A549 (cell line): ENCODE measurements at regions not wholly inside any gene's neighbourhood (a gene's known extent, or its start where the extent isn't known, plus 50 kb on each side); places are given as distances from the start of the nearest gene placed in this dataset.

ENCODE experiments used
- ATAC-seq, 2 experiments: fragments of 200-7000 bp in 1 of 2; fragments of >200 bp in 1 of 2; cut with Nextera tagmentation in 1 of 2; cut with Tn5 transposase in 1 of 2; 3 replicates each; pipeline versions ENCODE4 v1.8.0 to v1.9.1; 2018 to 2020; ENCODE audit warnings: mild to moderate bottlenecking in 1 of 2, moderate library complexity in 1 of 2
- CTCF ChIA-PET: fragments of 300-600 bp; sonication (Branson Sonifier 250); formaldehyde crosslinking; extraction: SDS; loops from one replicate; lab custom pipeline; 2021; ENCODE audit warnings: antibody characterized with exemption, inconsistent platforms; lab: Yijun Ruan, JAX
- POLR2A ChIA-PET: fragments of 350-600 bp; formaldehyde crosslinking; extraction: SDS; loops from one replicate; lab custom pipeline; 2021; ENCODE audit warnings: antibody characterized with exemption, inconsistent platforms; lab: Yijun Ruan, JAX
- DNase-seq, 2 experiments: peaks; one replicate each; pipeline versions ENCODE4 v3.0.0 to v3.0.0-alpha.2; 2011 to 2016; ENCODE audit warnings: low read depth in 1 of 2, low spot score in 1 of 2
- FAIRE-seq: peaks from 2 replicates; lab custom pipeline; 2011; peaks lifted over from hg19 to GRCh38; lab: Jason Lieb, UNC
- H3K27ac ChIP-seq, 2 experiments: fragments of >200 bp; sonication (Bioruptor Twin); formaldehyde crosslinking; 3 replicates each; pipeline ENCODE4 v1.5.1; 2016 to 2017
- H3K4me1 ChIP-seq: fragments of >200 bp; sonication (Bioruptor Twin); formaldehyde crosslinking; 3 replicates; pipeline ENCODE4 v1.6.1; 2016
- H3K4me2 ChIP-seq: fragments of >200 bp; sonication (Bioruptor Twin); formaldehyde crosslinking; 3 replicates; pipeline ENCODE4 v1.6.1; 2016
- H3K4me3 ChIP-seq: fragments of >200 bp; sonication (Bioruptor Twin); formaldehyde crosslinking; 3 replicates; pipeline ENCODE4 v1.5.1; 2016
- H3K9me3 ChIP-seq: fragments of >200 bp; sonication (Bioruptor Twin); formaldehyde crosslinking; 3 replicates; pipeline ENCODE4 v1.6.1; 2016
- ATOH8 ChIP-seq: fragments of 250-450 bp; sonication (Bioruptor Pico); IDR thresholded peaks from 2 replicates; pipeline ENCODE4 v1.5.0; 2020; ENCODE audit warnings: low read depth, mild to moderate bottlenecking, moderate library complexity
- BCL3 ChIP-seq: fragments of >200 bp; sonication (Bioruptor Twin); formaldehyde crosslinking; IDR thresholded peaks from 3 replicates; pipeline ENCODE4 v1.6.1; 2016
- CHD4 ChIP-seq: fragments of 200-600 bp; sonication (generic); IDR thresholded peaks from 2 replicates; pipeline ENCODE4 v1.6.1; 2016; ENCODE audit warnings: antibody characterized with exemption, mild to moderate bottlenecking, borderline replicate concordance
- CTCF ChIP-seq: fragments of >200 bp; sonication (Bioruptor Twin); formaldehyde crosslinking; IDR thresholded peaks from 3 replicates; pipeline ENCODE4 v1.5.1; 2016
- E2F6 ChIP-seq: IDR thresholded peaks from 2 replicates; pipeline ENCODE4 v1.6.1; 2012; ENCODE audit warnings: low read depth, borderline replicate concordance
- EHF ChIP-seq: fragments of 250-450 bp; sonication (Bioruptor Pico); IDR thresholded peaks from 2 replicates; pipeline ENCODE4 v1.5.0; 2020; ENCODE audit warnings: mild to moderate bottlenecking
- EHMT2 ChIP-seq: fragments of 200-600 bp; sonication (generic); IDR thresholded peaks from 2 replicates; pipeline ENCODE4 v1.6.1; 2016; ENCODE audit warnings: antibody characterized with exemption, low read depth, mild to moderate bottlenecking, moderate library complexity
- EP300 ChIP-seq, 2 experiments: fragments of >200 bp; sonication (Bioruptor Twin); formaldehyde crosslinking; IDR thresholded peaks; 2 replicates in 1 of 2; 3 replicates in 1 of 2; pipeline ENCODE4 v1.6.1; 2016 to 2017
- ESRRA ChIP-seq: fragments of 150-350 bp; IDR thresholded peaks from 2 replicates; pipeline ENCODE4 v1.6.1; 2014; ENCODE audit warnings: mild to moderate bottlenecking, low read length, borderline replicate concordance
- HOXA7 ChIP-seq: fragments of 250-450 bp; sonication (Bioruptor Pico); IDR thresholded peaks from 2 replicates; pipeline ENCODE4 v1.5.0; 2020; ENCODE audit warnings: mild to moderate bottlenecking, moderate library complexity
- HOXB13 ChIP-seq: fragments of 250-450 bp; sonication (Bioruptor Pico); IDR thresholded peaks from 2 replicates; pipeline ENCODE4 v1.5.0; 2020; ENCODE audit warnings: low read depth, mild to moderate bottlenecking, moderate library complexity
- HOXB5 ChIP-seq: fragments of 250-450 bp; sonication (Bioruptor Pico); IDR thresholded peaks from 2 replicates; pipeline ENCODE4 v1.5.0; 2020; ENCODE audit warnings: mild to moderate bottlenecking, moderate library complexity
- KDM1A ChIP-seq: fragments of 200-600 bp; sonication (generic); IDR thresholded peaks from 2 replicates; pipeline ENCODE4 v1.6.1; 2016; ENCODE audit warnings: low read depth, mild to moderate bottlenecking
- POLR2A ChIP-seq: IDR thresholded peaks from 2 replicates; pipeline ENCODE4 v1.6.1; 2012; ENCODE audit warnings: mild to moderate bottlenecking, low read length
- RAD21 ChIP-seq, 2 experiments: fragments of >200 bp in 1 of 2; sonication (Bioruptor Twin) in 1 of 2; formaldehyde crosslinking in 1 of 2; IDR thresholded peaks in 1 of 2; conservative IDR thresholded peaks in 1 of 2; 2 replicates in 1 of 2; 3 replicates in 1 of 2; pipeline ENCODE4 v1.6.1; 2012 to 2018; ENCODE audit warnings: inconsistent platforms in 1 of 2
- RARB ChIP-seq: fragments of 250-450 bp; sonication (Bioruptor Pico); IDR thresholded peaks from 2 replicates; pipeline ENCODE4 v1.8.0; 2021; ENCODE audit warnings: mild to moderate bottlenecking, moderate library complexity
- SMC3 ChIP-seq: fragments of >200 bp; sonication (Bioruptor Twin); formaldehyde crosslinking; IDR thresholded peaks from 3 replicates; pipeline ENCODE4 v1.6.1; 2018; ENCODE audit warnings: inconsistent platforms
- TFCP2L1 ChIP-seq: fragments of 250-450 bp; sonication (Bioruptor Pico); IDR thresholded peaks from 2 replicates; pipeline ENCODE4 v1.5.0; 2021; ENCODE audit warnings: mild to moderate bottlenecking
- TP53 ChIP-seq: fragments of 250-450 bp; sonication (Bioruptor Pico); IDR thresholded peaks from 2 replicates; pipeline ENCODE4 v1.5.0; 2021; ENCODE audit warnings: mild to moderate bottlenecking, moderate library complexity
- ZC3H11A ChIP-seq: fragments of 450-650 bp; IDR thresholded peaks from 2 replicates; pipeline ENCODE4 v1.6.1; 2014; ENCODE audit warnings: antibody characterized with exemption, mild to moderate bottlenecking
- WGBS: methylation state at CpG from one replicate; pipeline ENCODE4 v1.1.6; 2017; ENCODE audit errors: missing lambda C conversion rate; 5-methylcytosine and 5-hydroxymethylcytosine counted together

- TF ChIP-seq TP53 (CRISPR knock-in tag) = no peak
- TF ChIP-seq HOXB5 (CRISPR knock-in tag) = no peak
- TF ChIP-seq EP300 (IDR thresholded peaks at IDR 0.05) = no peak
- no peak for TF ChIP-seq CTCF
These were observed 272.0 kb upstream of the SLC35B3 start (continued) for GRCh38 chr6:8707369-8707768.

- TF ChIP-seq CTCF = no peak
- TF ChIP-seq ATOH8 = no peak
- no peak for TF ChIP-seq SMC3
- TF ChIP-seq HOXB13 (CRISPR knock-in tag) = no peak
- TF ChIP-seq POLR2A = no peak
- TF ChIP-seq RAD21 (conservative IDR thresholded peaks at IDR 0.05 in 1 of 2, IDR thresholded peaks at IDR 0.05 in 1 of 2) = no peak
- TF ChIP-seq ZC3H11A = no peak
- no peak for TF ChIP-seq BCL3
- TF ChIP-seq EP300 (IDR thresholded peaks at IDR 0.05) = no peak
- no peak for TF ChIP-seq EHF
- TF ChIP-seq EHMT2 = no peak
- no peak for TF ChIP-seq RARB (CRISPR knock-in tag)
- no peak for TF ChIP-seq HOXA7 (CRISPR knock-in tag)
- TF ChIP-seq ESRRA = no peak
- TF ChIP-seq KDM1A = no peak
- TF ChIP-seq E2F6 = no peak
- TF ChIP-seq TFCP2L1 (CRISPR knock-in tag) = no peak
- no peak for TF ChIP-seq CHD4
- ATAC-seq = no peak
- ChIA-PET CTCF (interaction anchor here (0.8 to 3.0 kb wide), 7 partner anchors 8 to 1730 kb away, joined by 3 to 12 read pairs (median 4); no protein-coding TSS in a partner anchor), POLR2A (no interaction called here)
- WGBS = 28% methylated on average over 2 of the region's 2 CpGs
- no peak for DNase-seq
- H3K9me3 ChIP-seq = no peaks in the 10 kb centered on the region
- no peak overlapping the region for H3K27ac ChIP-seq
- H3K4me3 ChIP-seq = no peak overlapping the region
- H3K4me1 ChIP-seq = no peaks in the 10 kb centered on the region
- no peak for FAIRE-seq
- no peak overlapping the region for H3K4me2 ChIP-seq
These were observed 270.2 kb upstream of the SLC35B3 start for GRCh38 chr6:8705435-8706020.
